ENCODE measurements at regions not wholly inside any gene's neighbourhood (a gene's known extent, or its start where the extent isn't known, plus 50 kb on each side); places are given as distances from the start of the nearest gene placed in this dataset.

DNA sequence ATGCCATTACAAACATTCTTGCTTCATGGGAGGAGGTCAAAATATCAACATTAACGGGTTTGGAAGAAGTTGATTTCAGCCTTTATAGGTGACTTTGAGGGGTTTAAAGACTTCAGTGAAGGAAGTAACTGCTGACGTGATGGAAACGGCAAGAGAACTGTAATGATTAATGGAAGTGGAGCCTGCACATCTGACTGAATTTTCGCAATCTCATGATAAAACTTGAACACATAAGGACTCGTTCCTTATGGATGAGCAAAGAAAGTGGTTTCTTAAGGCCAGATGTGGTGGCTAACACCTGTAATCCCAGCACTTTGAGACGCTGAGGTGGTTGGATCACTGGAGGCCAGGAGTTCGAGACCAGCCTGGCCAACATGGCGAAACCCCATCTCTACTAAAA, 226.1 kb downstream of the BCAS1 start:
- TF ChIP-seq, protein P1, sequence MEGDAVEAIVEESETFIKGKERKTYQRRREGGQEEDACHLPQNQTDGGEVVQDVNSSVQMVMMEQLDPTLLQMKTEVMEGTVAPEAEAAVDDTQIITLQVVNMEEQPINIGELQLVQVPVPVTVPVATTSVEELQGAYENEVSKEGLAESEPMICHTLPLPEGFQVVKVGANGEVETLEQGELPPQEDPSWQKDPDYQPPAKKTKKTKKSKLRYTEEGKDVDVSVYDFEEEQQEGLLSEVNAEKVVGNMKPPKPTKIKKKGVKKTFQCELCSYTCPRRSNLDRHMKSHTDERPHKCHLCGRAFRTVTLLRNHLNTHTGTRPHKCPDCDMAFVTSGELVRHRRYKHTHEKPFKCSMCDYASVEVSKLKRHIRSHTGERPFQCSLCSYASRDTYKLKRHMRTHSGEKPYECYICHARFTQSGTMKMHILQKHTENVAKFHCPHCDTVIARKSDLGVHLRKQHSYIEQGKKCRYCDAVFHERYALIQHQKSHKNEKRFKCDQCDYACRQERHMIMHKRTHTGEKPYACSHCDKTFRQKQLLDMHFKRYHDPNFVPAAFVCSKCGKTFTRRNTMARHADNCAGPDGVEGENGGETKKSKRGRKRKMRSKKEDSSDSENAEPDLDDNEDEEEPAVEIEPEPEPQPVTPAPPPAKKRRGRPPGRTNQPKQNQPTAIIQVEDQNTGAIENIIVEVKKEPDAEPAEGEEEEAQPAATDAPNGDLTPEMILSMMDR (IDR thresholded peaks at IDR 0.05; ENCODE audit: insufficient read depth, low read depth, low read length, missing control alignments): no peak
- DNase-seq (ENCODE audit: low read depth): no peak
- H3K4me3 ChIP-seq (ENCODE audit: low read length): no peak overlapping the region

DNA sequence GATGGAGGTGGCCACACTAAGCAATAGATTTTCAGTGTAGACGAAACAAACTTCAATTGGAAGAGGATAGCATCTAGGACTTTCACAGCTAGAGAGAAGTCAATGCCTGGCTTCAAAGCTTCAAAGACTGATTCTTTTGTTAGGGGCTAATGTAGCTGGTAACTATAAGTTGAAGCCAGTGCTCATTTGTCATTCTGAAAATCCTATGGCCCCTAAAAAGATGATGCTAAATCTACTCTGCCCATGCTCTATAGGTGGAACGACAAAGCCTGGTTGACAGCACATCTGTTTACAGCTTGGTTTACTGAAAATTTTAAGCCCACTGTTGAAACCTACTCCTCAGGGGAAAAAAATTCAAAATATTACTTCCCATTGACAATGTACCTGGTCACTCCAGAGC, 226.7 kb downstream of the BCAS1 start:
- H3K4me3 ChIP-seq (ENCODE audit: low read length): no peak overlapping the region
- TF ChIP-seq, protein P1 (IDR thresholded peaks at IDR 0.05; ENCODE audit: insufficient read depth, low read depth, low read length, missing control alignments): no peak
- DNase-seq (ENCODE audit: low read depth): no peak

GRCh38 chr20:53842301-53843099, 227.9 kb downstream of the BCAS1 start:
- no peak for DNase-seq (ENCODE audit: low read depth)
- no peak overlapping the region for H3K4me3 ChIP-seq (ENCODE audit: low read length)
- TF ChIP-seq, protein P1 (IDR thresholded peaks at IDR 0.05; ENCODE audit: insufficient read depth, low read depth, low read length, missing control alignments): no peak

DNA sequence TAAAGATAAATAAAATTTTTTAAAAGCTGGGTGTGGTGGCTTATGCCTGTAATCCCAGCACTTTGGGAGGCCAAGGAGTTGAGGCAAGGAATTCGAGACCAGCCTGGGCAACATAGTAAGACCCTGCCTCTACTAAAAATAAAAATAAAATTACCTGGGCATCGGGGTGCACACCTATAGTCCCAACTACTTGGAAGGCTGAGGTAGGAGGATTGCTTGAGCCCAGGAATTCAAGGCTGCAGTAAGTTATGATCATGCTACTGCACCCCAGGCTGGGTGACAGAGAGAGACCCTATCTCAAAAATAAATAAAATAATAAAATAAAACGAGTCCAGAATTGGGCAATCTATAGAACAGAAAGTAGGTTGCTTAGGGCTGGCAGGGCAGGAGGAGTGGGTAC, 228.7 kb downstream of the BCAS1 start:
- TF ChIP-seq, protein P1 (IDR thresholded peaks at IDR 0.05; ENCODE audit: insufficient read depth, low read depth, low read length, missing control alignments): no peak
- no peak overlapping the region for H3K4me3 ChIP-seq (ENCODE audit: low read length)
- no peak for DNase-seq (ENCODE audit: low read depth)

- TF ChIP-seq, protein P1 (IDR thresholded peaks at IDR 0.05; ENCODE audit: insufficient read depth, low read depth, low read length, missing control alignments): no peak
- DNase-seq (ENCODE audit: low read depth): no peak
- H3K4me3 ChIP-seq (ENCODE audit: low read length): no peak overlapping the region
Observed at GRCh38 chr20:53840532-53840931, 229.9 kb downstream of the BCAS1 start.

- TF ChIP-seq, protein P1 (IDR thresholded peaks at IDR 0.05; ENCODE audit: insufficient read depth, low read depth, low read length, missing control alignments): no peak
- DNase-seq (ENCODE audit: low read depth): no peak
- no peak overlapping the region for H3K4me3 ChIP-seq (ENCODE audit: low read length)
Observed at GRCh38 chr20:53839423-53840176, 230.8 kb downstream of the BCAS1 start.
